ENCODE measurements at regions not wholly inside any gene's neighbourhood (a gene's known extent, or its start where the extent isn't known, plus 50 kb on each side); places are given as distances from the start of the nearest gene placed in this dataset.

GRCh38 chr4:14952352-14952751 is 49.9 kb upstream of the CPEB2 start:
- TF ChIP-seq POLR2A (IDR thresholded peaks at IDR 0.05) (no peak), CTCF (IDR thresholded peaks at IDR 0.05 in 4 of 5, conservative IDR thresholded peaks at IDR 0.05 in 1 of 5) (no peak)

Measured in gastrocnemius medialis (tissue), 4 donors.